ENCODE measurements at regions not wholly inside any gene's neighbourhood (a gene's known extent, or its start where the extent isn't known, plus 50 kb on each side); places are given as distances from the start of the nearest gene placed in this dataset.

DNA sequence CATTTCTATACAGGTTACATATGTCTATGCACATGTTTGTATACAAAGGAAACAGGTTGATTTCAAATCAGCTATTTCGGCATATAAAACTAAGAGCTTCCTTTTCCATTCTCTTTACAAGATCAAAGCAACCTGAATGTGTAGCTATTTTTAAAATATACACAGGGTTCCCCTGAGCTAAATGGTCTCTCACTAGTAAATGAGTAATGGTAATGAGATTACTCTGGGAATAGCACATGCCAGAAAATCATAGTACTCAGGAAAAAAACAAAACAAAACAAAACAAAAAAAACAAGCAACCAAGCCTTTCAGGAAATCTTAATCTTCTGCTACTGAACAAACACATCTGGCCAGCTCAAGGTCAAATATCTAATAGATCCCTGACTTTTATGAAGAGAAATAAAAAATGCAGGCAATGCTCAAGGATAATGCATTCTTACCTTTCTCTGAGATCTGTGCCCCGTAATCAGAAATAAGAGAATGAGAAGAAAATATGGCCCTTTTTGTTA is 156.6 kb upstream of the POU2AF2 start:
- no peak for TF ChIP-seq POLR2A (IDR thresholded peaks at IDR 0.05)
- TF ChIP-seq, protein P1, sequence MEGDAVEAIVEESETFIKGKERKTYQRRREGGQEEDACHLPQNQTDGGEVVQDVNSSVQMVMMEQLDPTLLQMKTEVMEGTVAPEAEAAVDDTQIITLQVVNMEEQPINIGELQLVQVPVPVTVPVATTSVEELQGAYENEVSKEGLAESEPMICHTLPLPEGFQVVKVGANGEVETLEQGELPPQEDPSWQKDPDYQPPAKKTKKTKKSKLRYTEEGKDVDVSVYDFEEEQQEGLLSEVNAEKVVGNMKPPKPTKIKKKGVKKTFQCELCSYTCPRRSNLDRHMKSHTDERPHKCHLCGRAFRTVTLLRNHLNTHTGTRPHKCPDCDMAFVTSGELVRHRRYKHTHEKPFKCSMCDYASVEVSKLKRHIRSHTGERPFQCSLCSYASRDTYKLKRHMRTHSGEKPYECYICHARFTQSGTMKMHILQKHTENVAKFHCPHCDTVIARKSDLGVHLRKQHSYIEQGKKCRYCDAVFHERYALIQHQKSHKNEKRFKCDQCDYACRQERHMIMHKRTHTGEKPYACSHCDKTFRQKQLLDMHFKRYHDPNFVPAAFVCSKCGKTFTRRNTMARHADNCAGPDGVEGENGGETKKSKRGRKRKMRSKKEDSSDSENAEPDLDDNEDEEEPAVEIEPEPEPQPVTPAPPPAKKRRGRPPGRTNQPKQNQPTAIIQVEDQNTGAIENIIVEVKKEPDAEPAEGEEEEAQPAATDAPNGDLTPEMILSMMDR (IDR thresholded peaks at IDR 0.05), result no peak

Data from uterus (tissue), 2 donors.